ENCODE measurements at regions not wholly inside any gene's neighbourhood (a gene's known extent, or its start where the extent isn't known, plus 50 kb on each side); places are given as distances from the start of the nearest gene placed in this dataset.

DNA sequence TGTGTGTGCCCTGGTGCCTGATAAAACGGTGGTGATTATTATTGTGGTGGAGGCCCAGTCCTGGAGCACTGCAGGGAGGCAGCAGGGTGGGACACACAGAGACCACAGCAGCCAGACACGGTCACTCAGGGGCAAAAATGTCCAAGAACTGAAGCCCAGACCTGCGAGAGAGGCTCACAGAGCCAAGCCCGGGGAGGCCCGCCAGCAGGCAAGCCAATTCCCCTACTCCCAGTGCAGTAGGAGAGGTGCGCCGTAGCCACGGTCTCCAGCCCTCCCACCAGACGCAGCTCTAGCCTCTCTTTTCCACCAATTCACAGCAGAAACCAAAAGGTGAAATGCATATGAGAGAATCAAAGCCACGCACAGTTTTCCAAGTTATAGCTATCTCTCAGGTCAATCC, 179.4 kb upstream of the TAB2 start:
- Histone ChIP-seq H3K27ac (ENCODE audit: low read depth, low read length) (no peak overlapping the region), H3K56ac (replicated peaks; ENCODE audit: insufficient read length, low read depth, low read length) (no peak overlapping the region), H2AFZ (ENCODE audit: low read length) (no peak overlapping the region), H2BK15ac (ENCODE audit: low read length) (no peak overlapping the region), H3K4me3 (ENCODE audit: extremely low read depth in 1 of 4, insufficient read depth in 2 of 4, low read depth in 3 of 4, low read length in 4 of 4) (no peak overlapping the region), H2BK12ac (ENCODE audit: low read depth, low read length) (no peak overlapping the region), H3K14ac (ENCODE audit: insufficient read length) (no peak overlapping the region), H4K5ac (ENCODE audit: insufficient read length, low read depth, low read length) (no peak overlapping the region), H2BK20ac (ENCODE audit: low read length) (no peak overlapping the region), H4K91ac (replicated peaks; ENCODE audit: insufficient read length, low read length) (no peak overlapping the region), H3K4ac (replicated peaks; ENCODE audit: insufficient read length, low read depth, low read length) (no peak overlapping the region), H3K36me3 (ENCODE audit: control insufficient read depth in 2 of 4, insufficient read depth in 4 of 4, low read length in 3 of 4) (no peaks in the 10 kb centered on the region), H3K18ac (ENCODE audit: extremely low read depth, low read length) (no peak overlapping the region), H3K4me2 (ENCODE audit: insufficient read depth in 1 of 2, low read depth in 2 of 2, low read length in 2 of 2) (no peak overlapping the region), H2BK120ac (replicated peaks; ENCODE audit: low read depth, low read length) (no peak overlapping the region), H4K20me1 (replicated peaks in 1 of 2; ENCODE audit: control insufficient read depth in 1 of 2, insufficient read depth in 2 of 2, low read length in 2 of 2) (no peaks in the 10 kb centered on the region), H3K23me2 (ENCODE audit: low read depth, low read length) (no peaks in the 10 kb centered on the region; the same call in 1 of the 2 replicates), H2AK5ac (ENCODE audit: low read depth, low read length) (no peak overlapping the region), H3K79me1 (ENCODE audit: low read depth, low read length) (no peaks in the 10 kb centered on the region), H2BK5ac (ENCODE audit: low read depth, low read length) (no peak overlapping the region), H3K9me3 (ENCODE audit: insufficient read depth in 2 of 2, low read depth in 1 of 2, low read length in 1 of 2) (no peaks in the 10 kb centered on the region), H3K23ac (ENCODE audit: insufficient read length) (no peak overlapping the region), H3K27me3 (replicated peaks in 1 of 4; ENCODE audit: control insufficient read depth in 3 of 4, extremely low read depth in 1 of 4, insufficient read depth in 3 of 4, low read length in 3 of 4) (no peaks in the 10 kb centered on the region), H3K9ac (replicated peaks in 1 of 4; ENCODE audit: extremely low read depth in 1 of 4, low read depth in 3 of 4, low read length in 3 of 4) (no peak overlapping the region), H3K79me2 (ENCODE audit: control insufficient read depth in 1 of 2, insufficient read depth in 2 of 2, low read length in 2 of 2) (no peaks in the 10 kb centered on the region), H4K8ac (ENCODE audit: extremely low read depth, insufficient read depth, low read length) (no peak overlapping the region), H3K4me1 (replicated peaks in 1 of 4; ENCODE audit: control insufficient read depth in 3 of 4, insufficient read depth in 4 of 4, low read length in 3 of 4) (no peaks in the 10 kb centered on the region)
- CTCF ChIA-PET (ENCODE audit: partially characterized antibody): interaction anchor here (0.7 to 2.9 kb wide), 9 partner anchors 8 to 201 kb away, joined by 3 to 8 read pairs (median 3); no protein-coding TSS in a partner anchor
- DNase-seq (ENCODE audit: low read depth in 1 of 2, low spot score in 2 of 2) (no peak), FAIRE-seq (no peak)
- POLR2A ChIA-PET (ENCODE audit: partially characterized antibody): no interaction called here
- 87% methylated on average over 10 of the region's 10 CpGs; no CpG with 5 or more reads in 1 of the 2 experiments for WGBS, 2 experiments (ENCODE audit: extremely low coverage in 1 of 2, insufficient coverage in 1 of 2, insufficient read length in 1 of 2, insufficient replicate concordance in 2 of 2, low coverage in 1 of 2, low lambda C conversion rate in 2 of 2, missing lambda C conversion rate in 1 of 2)
- TF ChIP-seq RNF2 (IDR thresholded peaks at IDR 0.05; ENCODE audit: borderline replicate concordance, low read depth, low read length, missing control alignments, poor library complexity, severe bottlenecking): no peak
- no peak for TF ChIP-seq JUND (IDR thresholded peaks at IDR 0.05; ENCODE audit: low read length)
- TF ChIP-seq TBP (IDR thresholded peaks at IDR 0.05; ENCODE audit: low read depth, low read length): no peak
- no peak for TF ChIP-seq SIX5 (IDR thresholded peaks at IDR 0.05; ENCODE audit: low read depth, low read length)
- TF ChIP-seq SP1 (IDR thresholded peaks at IDR 0.05; ENCODE audit: low read depth, low read length): no peak
- no peak for TF ChIP-seq PHF8 (conservative IDR thresholded peaks at IDR 0.05; ENCODE audit: low read depth, low read length)
- no peak for TF ChIP-seq SRF (IDR thresholded peaks at IDR 0.05; ENCODE audit: low read depth, low read length)
- TF ChIP-seq TCF12 (IDR thresholded peaks at IDR 0.05; ENCODE audit: low read depth, low read length): no peak
- no peak for TF ChIP-seq CBX8 (IDR thresholded peaks at IDR 0.05; ENCODE audit: borderline replicate concordance, low read depth, low read length)
- TF ChIP-seq BCL11A (IDR thresholded peaks at IDR 0.05; ENCODE audit: low read depth in 2 of 2, low read length in 2 of 2): no peak
- no peak for TF ChIP-seq BACH1 (IDR thresholded peaks at IDR 0.05; ENCODE audit: low read length)
- TF ChIP-seq BRCA1 (IDR thresholded peaks at IDR 0.05; ENCODE audit: low read depth, low read length): no peak
- no peak for TF ChIP-seq EP300 (IDR thresholded peaks at IDR 0.05; ENCODE audit: borderline replicate concordance in 1 of 2, low read depth in 2 of 2, low read length in 2 of 2)
- TF ChIP-seq KDM5A (IDR thresholded peaks at IDR 0.05; ENCODE audit: low read length): no peak
- TF ChIP-seq EZH2 (IDR thresholded peaks at IDR 0.05; ENCODE audit: low read depth, low read length, severe bottlenecking): no peak
- TF ChIP-seq POLR2AphosphoS5 (IDR thresholded peaks at IDR 0.05; ENCODE audit: low read depth, low read length): no peak

All from H1 (cell line).